22Rv1 (cell line): ENCODE measurements at regions not wholly inside any gene's neighbourhood (a gene's known extent, or its start where the extent isn't known, plus 50 kb on each side); places are given as distances from the start of the nearest gene placed in this dataset.

ENCODE experiments used
- CTCF ChIP-seq: fragments of 450-650 bp; IDR thresholded peaks from 2 replicates; pipeline ENCODE4 v1.5.1; 2017; ENCODE audit warnings: mild to moderate bottlenecking
- ZFX ChIP-seq: fragments of 450-650 bp; IDR thresholded peaks from 2 replicates; pipeline ENCODE4 v1.6.1; 2017; ENCODE audit warnings: antibody characterized with exemption, borderline replicate concordance

- TF ChIP-seq CTCF (no peak), ZFX (no peak)
Observed at GRCh38 chr13:73187106-73187505, 128.3 kb downstream of the KLF5 start.
